ENCODE measurements at regions not wholly inside any gene's neighbourhood (a gene's known extent, or its start where the extent isn't known, plus 50 kb on each side); places are given as distances from the start of the nearest gene placed in this dataset.

DNA sequence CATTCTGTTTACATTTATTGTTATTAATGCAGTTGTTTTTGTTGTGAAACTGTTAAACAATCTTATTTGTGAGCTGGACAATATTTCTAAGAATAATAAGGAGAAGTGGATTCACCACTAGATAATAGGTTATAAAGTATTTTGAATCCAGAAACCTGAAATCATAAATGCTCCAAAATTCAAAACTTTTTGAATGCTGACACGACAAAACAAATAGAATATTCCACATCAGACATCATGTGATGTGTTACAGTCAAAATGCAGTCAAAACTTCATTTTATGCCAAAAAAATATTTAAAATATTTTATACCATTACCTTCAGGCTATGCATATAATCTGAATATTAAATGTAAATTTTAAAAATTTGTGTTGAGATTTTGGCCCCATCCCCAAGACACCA is 1321.4 kb downstream of the SLITRK1 start:
- no peaks in the 10 kb centered on the region for H3K4me1 ChIP-seq (ENCODE audit: control insufficient read depth, insufficient read depth, low read length)
- H3K9me3 ChIP-seq (ENCODE audit: control insufficient read depth, insufficient read depth, low read depth, low read length), result no peaks in the 10 kb centered on the region
- H3K4me3 ChIP-seq (ENCODE audit: low read depth, low read length), result no peak overlapping the region
- H3K27ac ChIP-seq (ENCODE audit: extremely low read depth, low read depth, low read length), result no peak overlapping the region
- CTCF ChIA-PET, result no interaction called here
- no peaks in the 10 kb centered on the region for H3K36me3 ChIP-seq (ENCODE audit: control insufficient read depth in 2 of 2, insufficient read depth in 1 of 2, low read length in 2 of 2)
- TF ChIP-seq ZBTB20 (tag by site-specific recombination; IDR thresholded peaks at IDR 0.05) (no peak), ZBTB8A (tag by site-specific recombination; IDR thresholded peaks at IDR 0.05) (no peak), YY1 (tag by site-specific recombination; IDR thresholded peaks at IDR 0.05) (no peak), ZNF274 (IDR thresholded peaks at IDR 0.05; ENCODE audit: low read length) (no peak), ZNF274 (tag by site-specific recombination; IDR thresholded peaks at IDR 0.05; ENCODE audit: borderline replicate concordance) (no peak), ZNF416 (tag by site-specific recombination; IDR thresholded peaks at IDR 0.05) (no peak), ZNF248 (tag by site-specific recombination; IDR thresholded peaks at IDR 0.05) (no peak), ZNF16 (tag by site-specific recombination; IDR thresholded peaks at IDR 0.05; ENCODE audit: low read depth) (no peak), ZBTB10 (tag by site-specific recombination; IDR thresholded peaks at IDR 0.05) (no peak)
- POLR2A ChIA-PET, result no interaction called here

GRCh38 chr13:82522872-82523271 is 1359.4 kb downstream of the SLITRK1 start:
- Histone ChIP-seq H3K4me1 (ENCODE audit: control insufficient read depth, insufficient read depth, low read length) (no peaks in the 10 kb centered on the region), H3K4me3 (ENCODE audit: low read depth, low read length) (no peak overlapping the region), H3K9me3 (ENCODE audit: control insufficient read depth, insufficient read depth, low read depth, low read length) (no peaks in the 10 kb centered on the region), H3K36me3 (ENCODE audit: control insufficient read depth in 2 of 2, insufficient read depth in 1 of 2, low read length in 2 of 2) (no peaks in the 10 kb centered on the region), H3K27ac (ENCODE audit: extremely low read depth, low read depth, low read length) (no peak overlapping the region)
- POLR2A ChIA-PET, result no interaction called here
- TF ChIP-seq GFI1B (tag by site-specific recombination; IDR thresholded peaks at IDR 0.05) (no peak), ZNF530 (tag by site-specific recombination; IDR thresholded peaks at IDR 0.05; ENCODE audit: low read depth) (no peak), ZNF677 (tag by site-specific recombination; IDR thresholded peaks at IDR 0.05) (no peak), YY2 (tag by site-specific recombination; IDR thresholded peaks at IDR 0.05) (no peak), ZNF280D (tag by site-specific recombination; IDR thresholded peaks at IDR 0.05) (no peak), ZNF654 (tag by site-specific recombination; IDR thresholded peaks at IDR 0.05; ENCODE audit: low read depth) (no peak), SALL2 (tag by site-specific recombination; IDR thresholded peaks at IDR 0.05; ENCODE audit: borderline replicate concordance) (no peak), ZNF658 (tag by site-specific recombination; IDR thresholded peaks at IDR 0.05) (no peak), PRDM1 (tag by site-specific recombination; IDR thresholded peaks at IDR 0.05) (no peak), GLI2 (tag by site-specific recombination; IDR thresholded peaks at IDR 0.05; ENCODE audit: borderline replicate concordance, low read depth) (no peak), CTCF (tag by site-specific recombination; IDR thresholded peaks at IDR 0.05) (no peak), GLIS1 (tag by site-specific recombination; IDR thresholded peaks at IDR 0.05) (no peak), ZNF311 (tag by site-specific recombination; IDR thresholded peaks at IDR 0.05; ENCODE audit: borderline replicate concordance) (no peak), SCRT1 (tag by site-specific recombination; IDR thresholded peaks at IDR 0.05; ENCODE audit: borderline replicate concordance) (no peak), ZNF571 (tag by site-specific recombination; IDR thresholded peaks at IDR 0.05) (no peak), SP2 (tag by site-specific recombination; IDR thresholded peaks at IDR 0.05) (no peak)
- TF ChIP-seq, protein P1, sequence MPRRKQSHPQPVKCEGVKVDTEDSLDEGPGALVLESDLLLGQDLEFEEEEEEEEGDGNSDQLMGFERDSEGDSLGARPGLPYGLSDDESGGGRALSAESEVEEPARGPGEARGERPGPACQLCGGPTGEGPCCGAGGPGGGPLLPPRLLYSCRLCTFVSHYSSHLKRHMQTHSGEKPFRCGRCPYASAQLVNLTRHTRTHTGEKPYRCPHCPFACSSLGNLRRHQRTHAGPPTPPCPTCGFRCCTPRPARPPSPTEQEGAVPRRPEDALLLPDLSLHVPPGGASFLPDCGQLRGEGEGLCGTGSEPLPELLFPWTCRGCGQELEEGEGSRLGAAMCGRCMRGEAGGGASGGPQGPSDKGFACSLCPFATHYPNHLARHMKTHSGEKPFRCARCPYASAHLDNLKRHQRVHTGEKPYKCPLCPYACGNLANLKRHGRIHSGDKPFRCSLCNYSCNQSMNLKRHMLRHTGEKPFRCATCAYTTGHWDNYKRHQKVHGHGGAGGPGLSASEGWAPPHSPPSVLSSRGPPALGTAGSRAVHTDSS (tag by site-specific recombination; IDR thresholded peaks at IDR 0.05), result no peak
- CTCF ChIA-PET, result no interaction called here
